ENCODE measurements at regions not wholly inside any gene's neighbourhood (a gene's known extent, or its start where the extent isn't known, plus 50 kb on each side); places are given as distances from the start of the nearest gene placed in this dataset.
"Not testable (repeated sequence)": the region's sequence is repeated elsewhere in the genome, so short reads cannot be mapped to it uniquely, and the experiment has no call there.

DNA sequence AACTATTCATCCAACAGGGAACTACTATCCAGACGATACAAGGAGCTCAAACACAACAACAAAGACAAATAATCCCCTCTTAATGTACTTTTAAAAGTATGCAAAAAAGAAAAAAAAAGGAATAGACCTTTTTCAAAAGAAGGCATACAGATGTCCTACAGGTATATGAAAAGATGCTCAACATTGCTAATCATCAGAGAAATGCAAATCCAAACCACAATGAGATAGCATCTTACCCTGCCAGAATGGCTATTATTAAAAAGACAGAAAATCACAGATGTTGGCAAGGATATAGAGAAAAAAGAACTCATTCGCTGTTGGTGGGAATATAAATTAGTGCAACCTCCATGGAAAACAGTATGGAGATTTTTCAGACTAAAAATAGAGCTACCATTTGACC lies 67.1 kb upstream of the ENPP6 start:
- no peaks in the 10 kb centered on the region for H3K27me3 ChIP-seq (ENCODE audit: control insufficient read depth, insufficient read depth, low read length)
- H3K4me1 ChIP-seq (ENCODE audit: control insufficient read depth, insufficient read depth, low read length) = no peaks in the 10 kb centered on the region

DNA sequence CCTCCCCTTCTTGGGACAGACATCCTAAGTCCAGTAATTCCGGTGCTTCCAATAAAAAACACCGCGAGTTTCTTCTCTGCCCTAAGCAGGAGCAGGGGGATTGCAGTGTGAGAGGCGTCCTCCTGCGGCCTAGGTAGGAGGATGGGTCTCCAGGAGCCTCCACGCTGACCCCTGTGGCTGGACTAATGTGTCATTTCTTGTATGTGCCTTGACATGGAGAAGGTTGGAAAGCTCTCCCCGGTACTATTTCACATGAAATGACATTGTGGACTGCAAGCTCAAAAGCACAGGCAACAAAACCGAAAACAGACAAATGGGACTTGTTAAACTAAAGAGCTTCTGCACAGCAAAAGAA lies 66.6 kb upstream of the ENPP6 start:
- Histone ChIP-seq H3K4me1 (ENCODE audit: control insufficient read depth, insufficient read depth, low read length) (no peaks in the 10 kb centered on the region), H3K27me3 (ENCODE audit: control insufficient read depth, insufficient read depth, low read length) (no peaks in the 10 kb centered on the region), H3K9ac (ENCODE audit: low read depth, low read length) (no peak overlapping the region), H3K36me3 (ENCODE audit: insufficient read depth, low read length) (no peaks in the 10 kb centered on the region), H3K4me2 (ENCODE audit: low read length) (no peak overlapping the region), H3K9me3 (replicated peaks; ENCODE audit: low read length) (no peaks in the 10 kb centered on the region), H3K4me3 (ENCODE audit: low read length) (no peak overlapping the region)

More for the DNA sequence above, 67.1 kb upstream of the ENPP6 start:
- Histone ChIP-seq H3K4me3 (ENCODE audit: low read length) (no peak overlapping the region), H3K9me3 (replicated peaks; ENCODE audit: low read length) (no peaks in the 10 kb centered on the region), H3K4me2 (ENCODE audit: low read length) (no peak overlapping the region), H3K36me3 (ENCODE audit: insufficient read depth, low read length) (no peaks in the 10 kb centered on the region), H3K9ac (ENCODE audit: low read depth, low read length) (no peak overlapping the region)

DNA sequence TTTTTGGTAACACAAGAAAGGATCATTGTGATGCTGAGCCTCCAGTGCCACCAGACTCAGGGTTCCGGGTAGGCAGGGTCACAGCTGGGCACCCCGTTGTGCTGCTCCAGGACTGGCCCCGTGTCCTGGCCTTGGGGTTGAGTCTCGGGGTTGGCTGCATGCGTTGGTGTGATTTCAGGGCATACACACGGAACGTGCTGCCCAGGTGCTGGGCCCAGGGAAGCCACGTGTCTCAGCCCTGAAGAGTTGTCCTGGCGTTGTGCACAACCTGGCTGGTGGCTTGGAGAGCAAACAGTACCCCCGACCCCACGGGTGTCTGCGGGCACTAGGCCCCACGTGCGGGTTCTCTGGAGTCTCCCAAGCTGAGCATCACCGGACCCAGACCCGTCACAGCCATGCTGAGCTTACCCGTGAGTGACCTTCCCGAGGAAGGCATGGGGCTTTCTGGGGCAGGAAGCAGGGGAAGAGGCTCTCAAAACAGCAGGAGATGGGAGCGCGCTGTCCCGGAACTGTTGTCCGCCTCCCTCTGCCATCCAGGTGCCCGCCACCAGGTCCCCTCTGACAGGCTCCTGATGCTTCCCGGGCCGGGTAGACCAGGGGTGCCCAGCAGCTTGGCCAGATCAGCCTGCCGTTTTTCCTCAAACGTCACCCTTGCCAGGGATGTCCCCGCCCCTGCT lies 66.1 kb upstream of the ENPP6 start:
- H3K27me3 ChIP-seq (ENCODE audit: control insufficient read depth, insufficient read depth, low read length) = no peaks in the 10 kb centered on the region
- no peaks in the 10 kb centered on the region for H3K36me3 ChIP-seq (ENCODE audit: insufficient read depth, low read length)
- H3K9me3 ChIP-seq (replicated peaks; ENCODE audit: low read length) = no peaks in the 10 kb centered on the region
- H3K4me2 ChIP-seq (ENCODE audit: low read length) = no peak overlapping the region
- H3K4me1 ChIP-seq (ENCODE audit: control insufficient read depth, insufficient read depth, low read length) = no peaks in the 10 kb centered on the region
- H3K9ac ChIP-seq (ENCODE audit: low read depth, low read length) = no peak overlapping the region
- no peak overlapping the region for H3K4me3 ChIP-seq (ENCODE audit: low read length)

DNA sequence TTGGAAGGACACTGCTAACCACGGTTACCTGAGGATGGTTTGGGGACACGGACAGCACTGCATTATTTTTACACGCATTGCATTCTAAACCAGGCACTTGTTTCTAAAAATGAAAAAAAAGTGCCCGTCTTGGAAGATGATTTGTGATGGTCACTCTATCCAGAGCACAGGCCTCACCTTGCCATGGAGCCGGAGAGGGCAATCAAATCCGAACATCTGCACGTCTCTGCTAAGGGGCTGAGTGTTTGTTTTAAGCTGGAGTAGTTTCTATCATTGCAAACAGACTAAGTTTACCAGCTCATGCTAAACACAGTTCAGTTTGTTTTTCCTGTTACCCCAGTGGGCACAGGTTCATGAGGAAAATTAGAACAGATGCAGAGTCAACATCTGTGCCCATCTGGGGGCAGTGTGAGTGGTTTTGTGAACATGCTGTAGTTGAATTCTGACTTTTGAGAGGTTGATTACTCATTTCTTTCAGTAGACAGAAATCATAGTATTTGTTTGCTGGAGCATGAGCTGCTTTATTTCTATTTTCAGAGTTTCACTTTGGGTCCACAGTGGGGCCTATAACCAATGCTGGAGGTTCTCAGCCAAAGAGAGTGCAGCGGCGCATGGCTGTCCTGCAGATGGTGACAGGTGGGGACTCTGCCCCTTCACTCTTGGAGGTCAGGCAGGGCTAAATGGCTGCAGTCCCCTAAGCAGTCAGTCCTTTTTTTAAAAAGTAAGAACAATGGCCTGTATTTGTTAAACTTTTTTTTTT lies 65.4 kb upstream of the ENPP6 start:
- no peaks in the 10 kb centered on the region for H3K4me1 ChIP-seq (ENCODE audit: control insufficient read depth, insufficient read depth, low read length)
- no peak overlapping the region for H3K9ac ChIP-seq (ENCODE audit: low read depth, low read length)
- no peaks in the 10 kb centered on the region for H3K9me3 ChIP-seq (replicated peaks; ENCODE audit: low read length)
- H3K27me3 ChIP-seq (ENCODE audit: control insufficient read depth, insufficient read depth, low read length) = no peaks in the 10 kb centered on the region
- no peak overlapping the region for H3K4me3 ChIP-seq (ENCODE audit: low read length)
- no peaks in the 10 kb centered on the region for H3K36me3 ChIP-seq (ENCODE audit: insufficient read depth, low read length)
- no peak overlapping the region for H3K4me2 ChIP-seq (ENCODE audit: low read length)

DNA sequence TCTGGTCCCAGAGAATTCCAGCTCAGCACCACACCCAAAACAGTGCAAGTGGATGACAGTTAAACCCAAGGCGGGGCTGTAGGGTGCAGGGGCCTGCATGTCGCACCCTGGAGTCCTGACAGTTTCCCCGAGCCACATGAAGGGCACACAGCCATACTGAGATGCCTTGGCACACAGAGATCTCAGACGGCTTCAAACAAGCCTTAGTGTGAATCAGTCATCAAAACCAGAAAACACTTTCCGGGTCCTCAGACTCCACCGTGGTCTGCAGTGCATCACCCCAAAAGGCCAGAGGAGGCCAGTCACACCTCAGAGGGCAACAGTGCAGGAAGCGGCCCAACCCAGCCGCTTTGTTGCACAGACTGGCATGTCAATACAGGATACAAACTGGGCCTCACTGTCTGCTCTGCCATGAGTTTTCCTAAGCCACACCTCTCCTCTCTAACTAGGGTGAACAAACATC lies 64.6 kb upstream of the ENPP6 start:
- H3K36me3 ChIP-seq (ENCODE audit: insufficient read depth, low read length) = no peaks in the 10 kb centered on the region
- H3K27me3 ChIP-seq (ENCODE audit: control insufficient read depth, insufficient read depth, low read length) = no peaks in the 10 kb centered on the region
- no peaks in the 10 kb centered on the region for H3K4me1 ChIP-seq (ENCODE audit: control insufficient read depth, insufficient read depth, low read length)
- no peak overlapping the region for H3K9ac ChIP-seq (ENCODE audit: low read depth, low read length)
- no peaks in the 10 kb centered on the region for H3K9me3 ChIP-seq (replicated peaks; ENCODE audit: low read length)
- no peak overlapping the region for H3K4me3 ChIP-seq (ENCODE audit: low read length)
- no peak overlapping the region for H3K4me2 ChIP-seq (ENCODE audit: low read length)

DNA sequence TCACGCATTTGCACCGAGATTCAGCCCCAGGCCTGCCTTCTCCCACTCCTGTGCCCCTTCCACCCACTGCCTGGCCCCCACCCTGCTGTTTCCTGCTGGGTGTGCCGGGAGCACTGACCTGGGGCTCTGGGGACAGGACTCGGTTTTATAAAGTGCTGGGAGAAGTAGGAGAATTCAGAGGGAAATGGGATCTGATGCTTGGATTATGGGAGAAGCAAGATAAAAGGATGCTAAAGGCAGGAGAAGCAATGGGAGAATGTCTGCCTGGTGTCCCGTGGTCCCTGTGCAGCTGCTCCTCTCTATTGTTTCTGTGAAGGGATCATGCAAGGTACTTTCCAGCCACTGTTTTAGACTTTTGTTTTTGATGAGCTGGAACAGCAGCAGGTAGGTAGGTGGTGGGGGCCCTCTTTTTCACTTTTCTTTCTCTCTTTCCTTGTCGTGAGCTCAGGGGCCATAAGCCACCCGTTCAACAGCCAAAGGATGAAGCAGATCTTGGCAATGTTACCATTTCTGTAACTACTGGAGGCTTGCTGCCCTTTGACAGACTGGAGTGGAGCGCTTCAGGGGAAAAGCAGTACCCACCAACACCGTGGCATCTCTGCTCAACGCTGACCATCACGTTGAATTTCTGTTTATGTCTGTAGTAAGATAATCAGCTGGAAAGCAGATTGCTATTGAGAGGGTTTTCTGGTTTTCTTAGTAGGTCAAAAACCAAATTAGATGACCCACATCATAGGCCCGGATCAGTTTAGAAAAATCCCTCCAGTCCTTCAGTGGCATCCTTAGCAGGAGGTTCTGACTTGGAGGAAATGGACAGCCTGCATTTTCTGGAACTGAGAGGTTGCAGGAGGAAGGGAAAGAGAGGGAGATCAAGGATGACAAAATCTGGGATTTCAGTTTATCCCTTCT lies 63.8 kb upstream of the ENPP6 start:
- no peaks in the 10 kb centered on the region for H3K27me3 ChIP-seq (ENCODE audit: control insufficient read depth, insufficient read depth, low read length)
- H3K9me3 ChIP-seq (replicated peaks; ENCODE audit: low read length) = no peaks in the 10 kb centered on the region
- H3K4me3 ChIP-seq (ENCODE audit: low read length) = no peak overlapping the region
- no peak overlapping the region for H3K9ac ChIP-seq (ENCODE audit: low read depth, low read length)
- H3K36me3 ChIP-seq (ENCODE audit: insufficient read depth, low read length) = no peaks in the 10 kb centered on the region
- no peak overlapping the region for H3K4me2 ChIP-seq (ENCODE audit: low read length)
- no peaks in the 10 kb centered on the region for H3K4me1 ChIP-seq (ENCODE audit: control insufficient read depth, insufficient read depth, low read length)

DNA sequence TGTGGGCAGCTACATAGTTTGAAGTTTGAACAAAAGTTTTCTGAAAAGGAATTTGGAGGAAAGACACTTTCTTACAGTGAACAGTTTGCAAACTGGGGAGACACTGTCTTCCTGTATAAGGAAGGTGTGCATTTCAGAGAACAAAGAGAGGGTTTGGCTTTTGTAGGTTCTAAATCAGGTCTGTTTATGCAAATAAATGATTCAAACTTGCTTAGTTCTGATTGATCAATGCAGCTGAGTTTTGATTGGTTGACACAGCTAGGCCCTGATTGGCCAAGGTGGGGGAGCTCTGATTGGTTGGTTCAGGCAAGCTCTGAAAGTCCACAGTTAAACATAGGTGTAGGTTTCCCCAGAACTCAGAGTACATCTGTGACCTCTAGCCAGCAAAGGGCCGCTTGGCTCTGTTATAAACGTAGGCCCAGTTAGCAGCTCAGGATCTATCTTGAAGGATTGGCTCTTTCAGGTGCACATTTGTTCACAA lies 63.0 kb upstream of the ENPP6 start:
- no peaks in the 10 kb centered on the region for H3K36me3 ChIP-seq (ENCODE audit: insufficient read depth, low read length)

DNA sequence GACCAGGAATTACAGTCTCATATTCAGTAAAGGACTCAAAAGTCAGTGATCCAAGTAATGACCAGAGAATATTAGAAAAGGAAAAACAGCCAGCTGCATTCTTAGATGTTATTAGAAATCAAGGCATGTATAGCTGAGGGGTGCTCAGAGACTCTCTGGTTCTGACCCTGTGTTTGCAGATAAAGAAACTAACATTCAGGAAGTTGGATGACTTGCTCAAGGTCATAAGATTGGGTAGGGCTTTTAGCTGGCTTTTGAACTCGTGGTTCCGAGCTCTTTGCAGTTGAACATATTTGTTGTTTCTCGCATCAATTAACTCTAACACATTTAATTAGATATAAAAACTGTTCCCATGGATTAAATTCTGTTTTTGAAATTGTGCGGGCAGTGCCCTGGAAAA lies 62.5 kb upstream of the ENPP6 start:
- no peak overlapping the region for H3K4me2 ChIP-seq (ENCODE audit: low read length)
- H3K9ac ChIP-seq (ENCODE audit: low read depth, low read length) = no peak overlapping the region
- no peaks in the 10 kb centered on the region for H3K27me3 ChIP-seq (ENCODE audit: control insufficient read depth, insufficient read depth, low read length)
- no peak overlapping the region for H3K4me3 ChIP-seq (ENCODE audit: low read length)
- no peaks in the 10 kb centered on the region for H3K36me3 ChIP-seq (ENCODE audit: insufficient read depth, low read length)
- H3K4me1 ChIP-seq (ENCODE audit: control insufficient read depth, insufficient read depth, low read length) = no peaks in the 10 kb centered on the region
- no peaks in the 10 kb centered on the region for H3K9me3 ChIP-seq (replicated peaks; ENCODE audit: low read length)

More for the DNA sequence above, 63.0 kb upstream of the ENPP6 start:
- Histone ChIP-seq H3K9ac (ENCODE audit: low read depth, low read length) (no peak overlapping the region), H3K4me1 (ENCODE audit: control insufficient read depth, insufficient read depth, low read length) (no peaks in the 10 kb centered on the region), H3K9me3 (replicated peaks; ENCODE audit: low read length) (no peaks in the 10 kb centered on the region), H3K4me2 (ENCODE audit: low read length) (no peak overlapping the region), H3K27me3 (ENCODE audit: control insufficient read depth, insufficient read depth, low read length) (no peaks in the 10 kb centered on the region), H3K4me3 (ENCODE audit: low read length) (no peak overlapping the region)

DNA sequence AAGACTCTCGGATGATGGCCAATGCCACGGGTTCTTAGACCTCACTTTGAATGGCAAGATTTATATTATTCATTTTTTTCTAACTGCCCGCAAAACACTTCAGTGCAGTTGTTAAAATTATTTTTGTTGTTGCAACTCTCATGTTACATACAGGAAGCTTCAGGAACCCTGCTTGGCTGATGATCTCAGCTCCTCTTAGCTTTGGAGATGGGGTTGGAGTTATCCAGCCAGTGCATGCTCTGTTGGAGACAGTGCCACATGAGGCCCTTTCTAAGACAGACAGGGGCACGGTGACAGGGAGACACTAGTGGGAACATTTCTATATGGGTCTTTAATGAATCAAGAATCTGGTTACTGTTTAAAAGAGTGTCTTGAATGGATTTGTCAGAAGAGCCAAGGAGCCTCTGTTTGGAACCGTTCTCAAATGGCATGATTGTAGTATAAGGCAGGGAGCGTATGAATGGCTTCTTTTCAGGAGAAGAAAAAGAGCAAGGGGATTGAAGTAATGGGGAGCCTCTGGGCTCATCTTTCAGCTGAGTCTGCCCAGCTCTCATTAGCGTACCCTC lies 61.9 kb upstream of the ENPP6 start:
- H3K36me3 ChIP-seq (ENCODE audit: insufficient read depth, low read length) = no peaks in the 10 kb centered on the region
- no peaks in the 10 kb centered on the region for H3K9me3 ChIP-seq (replicated peaks; ENCODE audit: low read length)
- H3K9ac ChIP-seq (ENCODE audit: low read depth, low read length) = no peak overlapping the region
- no peaks in the 10 kb centered on the region for H3K4me1 ChIP-seq (ENCODE audit: control insufficient read depth, insufficient read depth, low read length)
- no peak overlapping the region for H3K4me2 ChIP-seq (ENCODE audit: low read length)
- no peak overlapping the region for H3K4me3 ChIP-seq (ENCODE audit: low read length)
- no peaks in the 10 kb centered on the region for H3K27me3 ChIP-seq (ENCODE audit: control insufficient read depth, insufficient read depth, low read length)

DNA sequence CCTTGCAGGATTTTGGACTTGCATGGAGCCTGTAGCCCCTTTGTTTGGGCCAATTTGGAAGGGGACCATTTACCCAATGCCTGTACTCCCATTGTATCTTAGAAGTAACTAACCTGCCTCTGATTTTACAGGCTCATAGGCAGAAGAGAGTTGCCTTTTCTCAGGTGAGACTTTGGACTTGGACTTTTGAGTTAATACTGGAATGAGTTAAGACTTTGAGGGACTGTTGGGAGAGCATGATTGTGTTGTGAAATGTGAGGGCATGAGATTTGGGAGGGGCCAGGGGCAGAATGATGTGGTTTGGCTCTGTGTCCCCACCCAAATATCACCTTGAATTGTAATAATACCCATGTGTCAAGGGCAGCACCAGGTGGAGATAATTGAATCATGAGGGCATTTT lies 60.1 kb upstream of the ENPP6 start:
- not testable (repeated sequence) for H3K4me1 ChIP-seq (ENCODE audit: control insufficient read depth, insufficient read depth, low read length); H3K36me3 ChIP-seq (ENCODE audit: insufficient read depth, low read length); H3K4me3 ChIP-seq (ENCODE audit: low read length); H3K27me3 ChIP-seq (ENCODE audit: control insufficient read depth, insufficient read depth, low read length); H3K4me2 ChIP-seq (ENCODE audit: low read length); H3K9me3 ChIP-seq (replicated peaks; ENCODE audit: low read length); H3K9ac ChIP-seq (ENCODE audit: low read depth, low read length)

DNA sequence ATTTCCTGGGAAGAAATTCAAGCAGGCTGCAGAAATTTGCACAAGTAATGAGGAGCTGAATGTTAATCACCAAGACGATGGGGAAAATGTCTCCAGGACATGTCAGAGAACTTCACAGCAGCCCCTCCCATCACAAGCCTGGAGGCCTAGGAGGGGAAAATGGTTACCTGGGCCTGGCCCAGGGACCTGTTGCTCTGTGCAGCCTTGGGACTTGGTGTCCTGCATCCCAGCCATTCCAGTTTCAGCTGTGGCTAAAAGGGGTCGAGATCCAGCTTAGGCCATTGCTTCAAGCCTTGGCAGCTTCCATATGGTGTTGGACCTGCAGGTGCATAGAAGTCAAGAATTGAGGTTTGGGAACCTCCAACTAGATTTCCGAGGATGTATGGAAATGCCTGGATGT lies 59.3 kb upstream of the ENPP6 start:
- not testable (repeated sequence) for H3K9ac ChIP-seq (ENCODE audit: low read depth, low read length); H3K9me3 ChIP-seq (replicated peaks; ENCODE audit: low read length); H3K4me3 ChIP-seq (ENCODE audit: low read length); H3K36me3 ChIP-seq (ENCODE audit: insufficient read depth, low read length); H3K27me3 ChIP-seq (ENCODE audit: control insufficient read depth, insufficient read depth, low read length); H3K4me2 ChIP-seq (ENCODE audit: low read length); H3K4me1 ChIP-seq (ENCODE audit: control insufficient read depth, insufficient read depth, low read length)

Data from skeletal muscle satellite cell (primary cell).